ENCODE measurements at regions not wholly inside any gene's neighbourhood (a gene's known extent, or its start where the extent isn't known, plus 50 kb on each side); places are given as distances from the start of the nearest gene placed in this dataset.

GRCh38 chr1:90417126-90417525 lies 300.0 kb downstream of the BARHL2 start:
- no peaks in the 10 kb centered on the region for H3K27me3 ChIP-seq (ENCODE audit: control insufficient read depth, insufficient read depth, low read length)
- H3K36me3 ChIP-seq (ENCODE audit: control insufficient read depth, insufficient read depth, low read length): no peaks in the 10 kb centered on the region
- H3K4me3 ChIP-seq (ENCODE audit: low read length): no peak overlapping the region
- no peaks in the 10 kb centered on the region for H3K4me1 ChIP-seq (ENCODE audit: control insufficient read depth, insufficient read depth, low read length)
- H3K27ac ChIP-seq (ENCODE audit: low read length): no peak overlapping the region
- H3K9me3 ChIP-seq (replicated peaks; ENCODE audit: control insufficient read depth, low read depth, low read length): no peaks in the 10 kb centered on the region
- DNase-seq: no peak

DNA sequence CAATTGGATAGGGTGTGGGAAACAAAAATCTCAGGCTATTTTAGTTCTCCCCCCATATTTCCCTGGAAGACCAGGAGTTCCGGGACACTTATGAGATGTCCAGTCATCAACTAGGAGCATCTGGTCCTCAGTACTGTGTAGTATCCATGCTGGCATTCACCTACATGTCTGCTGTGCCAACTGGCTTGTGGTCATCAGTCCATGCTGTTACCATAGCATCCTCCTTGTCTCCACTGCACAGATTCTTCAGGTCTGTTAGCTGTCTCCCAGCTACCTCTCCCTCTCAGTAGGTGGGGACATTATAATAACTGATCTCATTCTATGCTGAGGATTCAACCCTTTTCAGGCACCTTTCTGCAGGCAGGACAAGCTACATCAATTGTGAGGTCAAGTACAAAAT lies 302.9 kb downstream of the BARHL2 start:
- WGBS (ENCODE audit: insufficient coverage): 86% methylated on average over 1 of the region's 1 CpG
- no peak overlapping the region for H3K4me3 ChIP-seq (ENCODE audit: low read length)
- DNase-seq: no peak
- no peaks in the 10 kb centered on the region for H3K4me1 ChIP-seq (ENCODE audit: control insufficient read depth, insufficient read depth, low read length)
- no peaks in the 10 kb centered on the region for H3K36me3 ChIP-seq (ENCODE audit: control insufficient read depth, insufficient read depth, low read length)
- H3K27me3 ChIP-seq (ENCODE audit: control insufficient read depth, insufficient read depth, low read length): no peaks in the 10 kb centered on the region
- H3K27ac ChIP-seq (ENCODE audit: low read length): no peak overlapping the region
- H3K9me3 ChIP-seq (replicated peaks; ENCODE audit: control insufficient read depth, low read depth, low read length): no peaks in the 10 kb centered on the region

- DNase-seq: no peak
Measured at GRCh38 chr1:90413519-90413918, 303.6 kb downstream of the BARHL2 start.

DNA sequence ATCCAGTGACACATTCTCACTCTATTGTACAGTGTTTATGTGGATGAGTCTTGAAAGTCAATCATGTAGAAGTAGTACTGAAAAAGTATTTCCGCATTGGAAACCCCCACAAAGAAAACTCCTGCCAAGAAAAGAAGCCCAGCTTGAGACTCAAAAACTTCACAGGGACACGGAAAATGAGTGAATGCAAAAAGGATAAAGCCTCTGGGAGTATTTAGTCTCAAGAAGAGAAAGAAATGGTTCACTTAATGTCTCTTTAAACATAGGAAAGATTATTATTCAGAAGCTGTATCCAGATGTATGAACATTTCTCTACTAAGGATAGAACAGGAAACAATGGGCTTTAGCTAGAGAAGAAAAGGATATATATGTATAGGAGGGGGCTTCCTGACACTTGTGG lies 304.5 kb downstream of the BARHL2 start:
- H3K27me3 ChIP-seq (ENCODE audit: control insufficient read depth, insufficient read depth, low read length): no peaks in the 10 kb centered on the region
- H3K36me3 ChIP-seq (ENCODE audit: control insufficient read depth, insufficient read depth, low read length): no peaks in the 10 kb centered on the region
- H3K4me3 ChIP-seq (ENCODE audit: low read length): no peak overlapping the region
- H3K4me1 ChIP-seq (ENCODE audit: control insufficient read depth, insufficient read depth, low read length): no peaks in the 10 kb centered on the region
- H3K27ac ChIP-seq (ENCODE audit: low read length): no peak overlapping the region
- no CpG with 5 or more reads among the region's 2 CpGs for WGBS (ENCODE audit: insufficient coverage)
- H3K9me3 ChIP-seq (replicated peaks; ENCODE audit: control insufficient read depth, low read depth, low read length): no peaks in the 10 kb centered on the region
- peak; percentile 44 for DNase-seq

More at GRCh38 chr1:90413519-90413918, 303.6 kb downstream of the BARHL2 start:
- H3K4me3 ChIP-seq (ENCODE audit: low read length): no peak overlapping the region
- no peaks in the 10 kb centered on the region for H3K4me1 ChIP-seq (ENCODE audit: control insufficient read depth, insufficient read depth, low read length)
- no peaks in the 10 kb centered on the region for H3K36me3 ChIP-seq (ENCODE audit: control insufficient read depth, insufficient read depth, low read length)
- WGBS (ENCODE audit: insufficient coverage): 100% methylated on average over 2 of the region's 3 CpGs
- no peak overlapping the region for H3K27ac ChIP-seq (ENCODE audit: low read length)
- H3K27me3 ChIP-seq (ENCODE audit: control insufficient read depth, insufficient read depth, low read length): no peaks in the 10 kb centered on the region
- no peaks in the 10 kb centered on the region for H3K9me3 ChIP-seq (replicated peaks; ENCODE audit: control insufficient read depth, low read depth, low read length)

DNA sequence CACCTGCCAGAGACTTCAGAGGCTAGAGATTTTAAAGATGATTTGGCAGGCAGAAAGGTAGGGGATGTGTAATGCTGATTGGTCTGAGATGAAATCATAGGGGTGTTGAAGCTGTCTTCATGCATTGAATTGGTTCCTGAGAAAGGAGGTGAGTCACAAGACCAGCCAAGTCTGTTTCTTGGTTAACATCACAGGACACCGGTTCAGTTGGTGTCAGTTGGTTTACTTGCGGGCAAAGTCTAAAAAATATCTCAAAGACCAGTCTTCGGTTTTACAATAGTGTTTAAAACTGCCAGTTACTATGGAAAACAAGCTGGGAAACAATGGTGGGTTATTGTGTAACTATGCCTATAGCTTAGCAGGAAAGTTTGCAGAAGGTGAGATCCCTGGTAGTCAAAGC lies 305.9 kb downstream of the BARHL2 start:
- no peak for DNase-seq
- no peaks in the 10 kb centered on the region for H3K27me3 ChIP-seq (ENCODE audit: control insufficient read depth, insufficient read depth, low read length)
- H3K4me1 ChIP-seq (ENCODE audit: control insufficient read depth, insufficient read depth, low read length): no peaks in the 10 kb centered on the region
- no peaks in the 10 kb centered on the region for H3K9me3 ChIP-seq (replicated peaks; ENCODE audit: control insufficient read depth, low read depth, low read length)
- H3K4me3 ChIP-seq (ENCODE audit: low read length): no peak overlapping the region
- H3K36me3 ChIP-seq (ENCODE audit: control insufficient read depth, insufficient read depth, low read length): no peaks in the 10 kb centered on the region
- H3K27ac ChIP-seq (ENCODE audit: low read length): no peak overlapping the region
- WGBS (ENCODE audit: insufficient coverage): 80% methylated on average over 2 of the region's 3 CpGs

GRCh38 chr1:90407737-90408136 lies 309.4 kb downstream of the BARHL2 start:
- Histone ChIP-seq H3K4me1 (ENCODE audit: control insufficient read depth, insufficient read depth, low read length) (no peaks in the 10 kb centered on the region), H3K36me3 (ENCODE audit: control insufficient read depth, insufficient read depth, low read length) (no peaks in the 10 kb centered on the region), H3K27me3 (ENCODE audit: control insufficient read depth, insufficient read depth, low read length) (no peaks in the 10 kb centered on the region), H3K9me3 (replicated peaks; ENCODE audit: control insufficient read depth, low read depth, low read length) (no peaks in the 10 kb centered on the region), H3K4me3 (ENCODE audit: low read length) (no peak overlapping the region), H3K27ac (ENCODE audit: low read length) (no peak overlapping the region)
- no peak for DNase-seq
- WGBS (ENCODE audit: insufficient coverage): 100% methylated on average over 1 of the region's 3 CpGs

GRCh38 chr1:90405726-90406125 lies 311.4 kb downstream of the BARHL2 start:
- H3K36me3 ChIP-seq (ENCODE audit: control insufficient read depth, insufficient read depth, low read length): no peaks in the 10 kb centered on the region
- no peaks in the 10 kb centered on the region for H3K4me1 ChIP-seq (ENCODE audit: control insufficient read depth, insufficient read depth, low read length)
- DNase-seq: no peak
- no peak overlapping the region for H3K27ac ChIP-seq (ENCODE audit: low read length)
- H3K27me3 ChIP-seq (ENCODE audit: control insufficient read depth, insufficient read depth, low read length): no peaks in the 10 kb centered on the region
- WGBS (ENCODE audit: insufficient coverage): no CpG with 5 or more reads among the region's 4 CpGs
- no peak overlapping the region for H3K4me3 ChIP-seq (ENCODE audit: low read length)
- no peaks in the 10 kb centered on the region for H3K9me3 ChIP-seq (replicated peaks; ENCODE audit: control insufficient read depth, low read depth, low read length)

- DNase-seq: peak; percentile 84
- no peaks in the 10 kb centered on the region for H3K36me3 ChIP-seq (ENCODE audit: control insufficient read depth, insufficient read depth, low read length)
- no peaks in the 10 kb centered on the region for H3K9me3 ChIP-seq (replicated peaks; ENCODE audit: control insufficient read depth, low read depth, low read length)
- H3K4me1 ChIP-seq (ENCODE audit: control insufficient read depth, insufficient read depth, low read length): no peaks in the 10 kb centered on the region
- 81% methylated on average over 2 of the region's 5 CpGs for WGBS (ENCODE audit: insufficient coverage)
- no peak overlapping the region for H3K4me3 ChIP-seq (ENCODE audit: low read length)
- no peaks in the 10 kb centered on the region for H3K27me3 ChIP-seq (ENCODE audit: control insufficient read depth, insufficient read depth, low read length)
- no peak overlapping the region for H3K27ac ChIP-seq (ENCODE audit: low read length)
Measured at GRCh38 chr1:90402893-90403849, 313.9 kb downstream of the BARHL2 start.

GRCh38 chr1:90400131-90400530 lies 317.0 kb downstream of the BARHL2 start:
- no peak overlapping the region for H3K4me3 ChIP-seq (ENCODE audit: low read length)
- WGBS (ENCODE audit: insufficient coverage): no CpG with 5 or more reads among the region's 2 CpGs
- H3K4me1 ChIP-seq (ENCODE audit: control insufficient read depth, insufficient read depth, low read length): no peaks in the 10 kb centered on the region
- H3K27me3 ChIP-seq (ENCODE audit: control insufficient read depth, insufficient read depth, low read length): no peaks in the 10 kb centered on the region
- no peak for DNase-seq
- H3K36me3 ChIP-seq (ENCODE audit: control insufficient read depth, insufficient read depth, low read length): no peaks in the 10 kb centered on the region
- H3K9me3 ChIP-seq (replicated peaks; ENCODE audit: control insufficient read depth, low read depth, low read length): no peaks in the 10 kb centered on the region
- H3K27ac ChIP-seq (ENCODE audit: low read length): no peak overlapping the region

- DNase-seq: no peak
- no peak overlapping the region for H3K4me3 ChIP-seq (ENCODE audit: low read length)
- no CpG with 5 or more reads among the region's 3 CpGs for WGBS (ENCODE audit: insufficient coverage)
- H3K36me3 ChIP-seq (ENCODE audit: control insufficient read depth, insufficient read depth, low read length): no peaks in the 10 kb centered on the region
- H3K27me3 ChIP-seq (ENCODE audit: control insufficient read depth, insufficient read depth, low read length): no peaks in the 10 kb centered on the region
- no peaks in the 10 kb centered on the region for H3K4me1 ChIP-seq (ENCODE audit: control insufficient read depth, insufficient read depth, low read length)
- H3K9me3 ChIP-seq (replicated peaks; ENCODE audit: control insufficient read depth, low read depth, low read length): no peaks in the 10 kb centered on the region
- H3K27ac ChIP-seq (ENCODE audit: low read length): no peak overlapping the region
Measured at GRCh38 chr1:90396917-90397316, 320.2 kb downstream of the BARHL2 start.
